GM23338 (cell line): ENCODE measurements at regions not wholly inside any gene's neighbourhood (a gene's known extent, or its start where the extent isn't known, plus 50 kb on each side); places are given as distances from the start of the nearest gene placed in this dataset.

Experiments
- ATAC-seq: fragments of 200-7000 bp; cut with Tn5 transposase; 3 replicates; pipeline ENCODE4 v1.9.1; 2020
- DNase-seq: peaks from one replicate; pipeline ENCODE4 v3.0.0-alpha.2; 2015; ENCODE audit warnings: low spot score
- H2AFZ ChIP-seq: fragments of 200-600 bp; sonication (generic); 2 replicates; pipeline ENCODE4 v1.8.0; 2016; ENCODE audit warnings: antibody characterized with exemption, mild to moderate bottlenecking, moderate library complexity
- H3F3A ChIP-seq: fragments of 200-600 bp; sonication (generic); replicated peaks from 2 replicates; pipeline ENCODE4 v1.8.0; 2017; ENCODE audit warnings: antibody characterized with exemption, mixed run types, low read depth
- H3K27ac ChIP-seq: fragments of 200-600 bp; sonication (generic); 2 replicates; pipeline ENCODE4 v1.6.1; 2016; ENCODE audit warnings: low read depth
- H3K27me3 ChIP-seq: fragments of 200-600 bp; sonication (generic); 2 replicates; pipeline ENCODE4 v1.8.0; 2016; ENCODE audit warnings: mild to moderate bottlenecking, mixed run types, moderate library complexity; ENCODE audit not compliant: insufficient read depth
- H3K36me3 ChIP-seq: fragments of 200-600 bp; sonication (generic); 2 replicates; pipeline ENCODE4 v1.8.0; 2016; ENCODE audit warnings: mild to moderate bottlenecking; ENCODE audit not compliant: insufficient read depth
- H3K4me1 ChIP-seq: fragments of 200-600 bp; sonication (generic); 2 replicates; pipeline ENCODE4 v1.8.0; 2016; ENCODE audit warnings: mild to moderate bottlenecking, moderate library complexity; ENCODE audit not compliant: insufficient read depth
- H3K4me2 ChIP-seq: fragments of 200-600 bp; sonication (generic); 2 replicates; pipeline ENCODE4 v1.7.1; 2017; ENCODE audit warnings: mixed run types
- H3K4me3 ChIP-seq: fragments of 200-600 bp; sonication (generic); 2 replicates; pipeline ENCODE4 v1.6.1; 2016; ENCODE audit warnings: mixed run types
- H3K79me2 ChIP-seq: fragments of 200-600 bp; sonication (generic); replicated peaks from 2 replicates; pipeline ENCODE4 v1.8.0; 2017; ENCODE audit warnings: mild to moderate bottlenecking; ENCODE audit not compliant: insufficient read depth
- H3K9me2 ChIP-seq: fragments of 200-600 bp; sonication (generic); 2 replicates; pipeline ENCODE4 v1.8.0; 2017; ENCODE audit not compliant: insufficient read depth
- H4K20me1 ChIP-seq: fragments of 200-600 bp; sonication (generic); replicated peaks from 2 replicates; pipeline ENCODE4 v1.8.0; 2017; ENCODE audit warnings: mild to moderate bottlenecking; ENCODE audit not compliant: insufficient read depth
- H3K27ac Mint-ChIP-seq: 2 replicates; pipeline ENCODE4 v1.8.0; 2020; ENCODE audit warnings: inconsistent platforms, mild to moderate bottlenecking, moderate library complexity, mixed read lengths
- H3K27me3 Mint-ChIP-seq: 3 replicates; pipeline ENCODE4 v1.8.0; 2022; ENCODE audit warnings: low read depth, mild to moderate bottlenecking, moderate library complexity, mixed read lengths, inconsistent platforms; ENCODE audit not compliant: insufficient read depth, poor library complexity
- H3K36me3 Mint-ChIP-seq: 3 replicates; pipeline ENCODE4 v1.8.0; 2021; ENCODE audit warnings: low read depth, mild to moderate bottlenecking, inconsistent platforms, moderate library complexity, mixed read lengths
- H3K4me1 Mint-ChIP-seq: 3 replicates; pipeline ENCODE4 v1.8.0; 2020; ENCODE audit warnings: mild to moderate bottlenecking, inconsistent platforms, mixed read lengths
- H3K4me3 Mint-ChIP-seq: 3 replicates; pipeline ENCODE4 v1.8.0; 2021; ENCODE audit warnings: moderate library complexity, mild to moderate bottlenecking, inconsistent platforms, mixed read lengths
- H3K9me3 Mint-ChIP-seq: 3 replicates; pipeline ENCODE4 v1.8.0; 2020; ENCODE audit warnings: moderate library complexity, mild to moderate bottlenecking, inconsistent platforms, mixed read lengths
- CREB1 ChIP-seq: fragments of 250-450 bp; sonication (Bioruptor Pico); IDR thresholded peaks from 2 replicates; pipeline ENCODE4 v1.5.0; 2020; ENCODE audit warnings: low read depth, mild to moderate bottlenecking, moderate library complexity
- CTCF ChIP-seq, 2 experiments: fragments of 200-600 bp in 1 of 2; sonication (generic) in 1 of 2; conservative IDR thresholded peaks; 2 replicates each; pipeline versions ENCODE4 v1.5.1 to v1.6.1; 2016 to 2017; ENCODE audit warnings: antibody characterized with exemption in 2 of 2, low read depth in 2 of 2, mild to moderate bottlenecking in 2 of 2, moderate library complexity in 1 of 2
- EZH2 ChIP-seq: fragments of 200-600 bp; sonication (generic); IDR thresholded peaks from one replicate; pipeline ENCODE4 v1.8.0; 2017; ENCODE audit warnings: antibody characterized with exemption, mild to moderate bottlenecking, low read depth; ENCODE audit not compliant: unreplicated experiment
- REST ChIP-seq: IDR thresholded peaks from one replicate; pipeline ENCODE4 v1.6.1; 2018; ENCODE audit warnings: antibody characterized with exemption; ENCODE audit not compliant: unreplicated experiment
- STAT1 ChIP-seq: IDR thresholded peaks from one replicate; pipeline ENCODE4 v1.6.1; 2016; ENCODE audit warnings: antibody characterized with exemption; ENCODE audit not compliant: unreplicated experiment
- ZNF114 ChIP-seq: fragments of 250-450 bp; sonication (Bioruptor Pico); IDR thresholded peaks from 2 replicates; pipeline ENCODE4 v1.5.0; 2020; ENCODE audit warnings: mild to moderate bottlenecking, moderate library complexity

GRCh38 chr5:23353286-23353685 is 154.1 kb upstream of the PRDM9 start:
- no peak overlapping the region for H3K27ac Mint-ChIP-seq
- Histone ChIP-seq H3K27ac (no peak overlapping the region), H2AFZ (no peak overlapping the region), H3K36me3 (no peaks in the 10 kb centered on the region), H3F3A (no peaks in the 10 kb centered on the region), H3K4me1 (no peaks in the 10 kb centered on the region), H3K79me2 (no peaks in the 10 kb centered on the region), H3K4me3 (no peak overlapping the region), H4K20me1 (no peaks in the 10 kb centered on the region), H3K27me3 (no peaks in the 10 kb centered on the region), H3K4me2 (no peak overlapping the region), H3K9me2 (no peaks in the 10 kb centered on the region)
- TF ChIP-seq EZH2 (no peak), ZNF114 (CRISPR knock-in tag) (no peak), CREB1 (CRISPR knock-in tag) (no peak), STAT1 (no peak), CTCF (conservative IDR thresholded peaks at IDR 0.05; ENCODE audit: low read depth in 2 of 2) (no peak), REST (no peak)
- H3K36me3 Mint-ChIP-seq: 0 out of 3 replicates have a peak, but pooled peaks cover 3% of the 10 kb centered on the region
- H3K27me3 Mint-ChIP-seq: peaks cover 3% of the 10 kb centered on the region
- no peak overlapping the region for H3K4me3 Mint-ChIP-seq
- no peak for ATAC-seq
- no peaks in the 10 kb centered on the region for H3K9me3 Mint-ChIP-seq
- H3K4me1 Mint-ChIP-seq: peaks cover 5% of the 10 kb centered on the region; the same call in 2 of the 3 replicates
- no peak for DNase-seq

- no peaks in the 10 kb centered on the region for H3K4me1 ChIP-seq
- DNase-seq (peak; percentile 74), ATAC-seq (peak; percentile 90)
- no peaks in the 10 kb centered on the region for H3K36me3 ChIP-seq
- Mint-ChIP-seq H3K4me3 (no peak overlapping the region), H3K27me3 (peaks cover 3% of the 10 kb centered on the region), H3K27ac (peak overlapping the region; percentile 83; the same call in 1 of the 2 replicates), H3K36me3 (0 out of 3 replicates have a peak, but pooled peaks cover 3% of the 10 kb centered on the region), H3K4me1 (peaks cover 5% of the 10 kb centered on the region; the same call in 2 of the 3 replicates), H3K9me3 (no peaks in the 10 kb centered on the region)
- H3K4me2 ChIP-seq: no peak overlapping the region
- H3K4me3 ChIP-seq: no peak overlapping the region
- no peaks in the 10 kb centered on the region for H3K79me2 ChIP-seq
- H3K27ac ChIP-seq: peak overlapping the region; percentile 77; the same call in 1 of the 2 replicates
- peak overlapping the region; percentile 57 for H2AFZ ChIP-seq
- H4K20me1 ChIP-seq: no peaks in the 10 kb centered on the region
- no peak for TF ChIP-seq EZH2
- TF ChIP-seq CTCF (conservative IDR thresholded peaks at IDR 0.05; ENCODE audit: low read depth in 2 of 2): peak; percentile 62 to 86
- no peaks in the 10 kb centered on the region for H3F3A ChIP-seq
- H3K27me3 ChIP-seq: no peaks in the 10 kb centered on the region
- H3K9me2 ChIP-seq: no peaks in the 10 kb centered on the region
These were observed 155.0 kb upstream of the PRDM9 start for GRCh38 chr5:23352446-23352845.
